ENCODE measurements at regions not wholly inside any gene's neighbourhood (a gene's known extent, or its start where the extent isn't known, plus 50 kb on each side); places are given as distances from the start of the nearest gene placed in this dataset.

- TF ChIP-seq POLR2A (IDR thresholded peaks at IDR 0.05) (no peak), CTCF (IDR thresholded peaks at IDR 0.05) (no peak)
Measured at GRCh38 chr3:29004885-29005599, 275.8 kb upstream of the RBMS3 start.

All from heart left ventricle (tissue), 13 donors.